SHP77 (cell line): ENCODE measurements at regions not wholly inside any gene's neighbourhood (a gene's known extent, or its start where the extent isn't known, plus 50 kb on each side); places are given as distances from the start of the nearest gene placed in this dataset.
A peak's percentile ranks its signal among the peaks of the same experiment; 100 is the strongest.

Source experiments
- DNase-seq, 2 experiments: peaks; one replicate each; lab custom pipeline; 2025; lab: John Stamatoyannopoulos, UW

- peak in 1 of 2 experiments; percentile 11 for DNase-seq
Measured at GRCh38 chr2:238560234-238560633, 133.5 kb downstream of the ASB1 start.

DNA sequence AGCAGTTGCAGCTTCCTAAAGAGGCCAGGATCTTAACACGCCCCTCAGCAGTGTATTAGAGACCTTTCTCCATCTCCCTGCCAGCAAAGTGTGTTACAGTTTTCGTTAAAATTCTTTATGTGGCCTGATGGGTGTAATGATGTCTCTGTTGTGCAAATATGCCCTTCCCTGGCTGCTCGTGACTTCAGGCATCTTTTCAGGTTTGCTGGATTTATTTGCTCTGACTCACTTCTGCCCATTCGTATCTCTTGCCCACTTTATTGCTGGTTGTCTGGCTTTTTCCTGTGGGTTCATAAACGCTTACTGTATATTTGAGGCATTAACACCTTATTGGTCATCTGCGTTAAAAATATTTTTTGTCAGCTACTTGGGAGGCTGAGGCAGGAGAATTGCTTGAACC, 134.5 kb downstream of the ASB1 start:
- no peak for DNase-seq

- no peak for DNase-seq
Measured at GRCh38 chr2:238562446-238562845, 135.7 kb downstream of the ASB1 start.

- no peak for DNase-seq
Measured at GRCh38 chr2:238563551-238563950, 136.8 kb downstream of the ASB1 start.

DNA sequence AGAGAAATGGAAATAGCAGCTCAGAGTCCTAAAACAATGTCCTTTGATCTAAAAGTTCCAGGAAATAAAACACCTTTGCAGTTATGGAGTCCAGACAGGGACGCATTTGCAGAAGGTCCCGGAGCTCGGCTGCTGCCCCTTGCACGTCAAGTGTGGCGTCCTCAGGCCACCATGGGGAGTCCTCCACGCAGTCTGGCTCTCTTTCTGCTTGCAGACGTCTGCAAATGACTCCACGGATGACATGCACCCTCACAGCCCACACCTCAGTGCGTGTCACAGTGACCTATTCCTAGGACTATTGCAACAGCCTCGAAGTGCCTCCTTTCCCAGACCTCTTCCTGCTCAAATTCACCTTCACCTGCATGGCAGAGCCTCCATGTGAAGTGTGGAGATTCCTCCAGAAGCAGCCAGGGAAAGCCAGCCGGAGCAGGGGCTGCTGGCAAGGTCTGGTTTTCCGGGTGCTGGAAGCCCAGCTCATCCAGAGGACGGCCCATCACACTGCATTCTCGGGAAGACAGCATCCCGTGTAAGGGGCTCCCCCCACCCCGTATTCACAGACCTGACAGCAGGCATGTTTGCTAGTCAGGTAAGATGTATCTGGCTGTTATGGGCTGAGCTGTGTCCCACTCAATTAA, 137.7 kb downstream of the ASB1 start:
- DNase-seq, result no peak

DNA sequence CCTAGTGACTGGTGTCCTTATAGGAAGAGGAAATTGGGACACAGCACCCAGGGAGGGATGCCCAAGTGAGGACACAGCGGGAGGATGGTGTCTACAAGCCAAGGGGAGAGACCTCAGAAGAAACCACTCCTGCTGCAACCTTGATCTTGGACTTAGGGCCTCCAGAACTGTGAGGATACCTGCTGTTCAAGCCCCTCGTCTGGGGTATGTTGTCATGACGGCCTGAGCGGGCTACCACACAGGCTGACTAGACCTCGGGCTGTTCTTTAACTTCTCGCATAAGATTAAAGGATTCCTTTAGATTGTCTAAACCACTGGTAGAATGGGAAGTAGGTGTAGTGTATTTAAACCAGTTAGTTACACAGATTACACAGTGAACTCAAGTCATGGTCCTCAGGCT, 138.3 kb downstream of the ASB1 start:
- DNase-seq, result no peak

DNA sequence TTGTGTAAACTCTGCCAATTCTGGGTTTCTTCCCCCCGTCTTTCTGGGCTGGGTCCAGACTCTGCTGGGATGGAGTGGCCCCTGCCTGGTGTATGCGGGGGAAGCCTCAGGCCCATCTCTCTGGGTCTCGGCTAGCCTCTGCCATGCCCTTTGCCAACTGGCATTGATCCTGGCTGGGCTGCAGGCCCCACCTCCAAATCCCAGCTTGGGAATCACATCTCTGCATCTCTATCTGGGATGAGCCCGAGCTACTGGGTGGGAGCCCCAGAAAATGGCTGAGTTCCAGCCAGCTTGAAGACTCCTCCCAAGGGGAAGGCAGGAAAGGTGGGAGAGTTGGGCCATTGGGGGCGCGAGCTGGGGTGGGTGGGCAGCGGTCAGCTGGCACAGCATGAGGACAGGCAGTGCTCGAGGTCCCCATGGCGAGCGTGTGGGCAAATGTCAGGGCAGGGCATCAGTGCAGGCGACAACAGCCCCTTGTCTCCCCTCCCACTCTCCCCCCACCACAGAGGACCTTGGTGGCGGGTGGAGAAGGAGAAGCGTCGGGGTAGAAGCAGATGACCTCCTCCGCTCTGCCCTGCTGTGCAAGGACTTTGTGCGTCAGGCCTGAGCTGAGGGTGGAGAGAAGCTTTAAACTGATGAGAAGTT, 139.4 kb downstream of the ASB1 start:
- DNase-seq, result no peak

GRCh38 chr2:238567067-238567855, 140.5 kb downstream of the ASB1 start:
- DNase-seq, result no peak

- no peak for DNase-seq
Measured at GRCh38 chr2:238567996-238568395, 141.3 kb downstream of the ASB1 start.

DNA sequence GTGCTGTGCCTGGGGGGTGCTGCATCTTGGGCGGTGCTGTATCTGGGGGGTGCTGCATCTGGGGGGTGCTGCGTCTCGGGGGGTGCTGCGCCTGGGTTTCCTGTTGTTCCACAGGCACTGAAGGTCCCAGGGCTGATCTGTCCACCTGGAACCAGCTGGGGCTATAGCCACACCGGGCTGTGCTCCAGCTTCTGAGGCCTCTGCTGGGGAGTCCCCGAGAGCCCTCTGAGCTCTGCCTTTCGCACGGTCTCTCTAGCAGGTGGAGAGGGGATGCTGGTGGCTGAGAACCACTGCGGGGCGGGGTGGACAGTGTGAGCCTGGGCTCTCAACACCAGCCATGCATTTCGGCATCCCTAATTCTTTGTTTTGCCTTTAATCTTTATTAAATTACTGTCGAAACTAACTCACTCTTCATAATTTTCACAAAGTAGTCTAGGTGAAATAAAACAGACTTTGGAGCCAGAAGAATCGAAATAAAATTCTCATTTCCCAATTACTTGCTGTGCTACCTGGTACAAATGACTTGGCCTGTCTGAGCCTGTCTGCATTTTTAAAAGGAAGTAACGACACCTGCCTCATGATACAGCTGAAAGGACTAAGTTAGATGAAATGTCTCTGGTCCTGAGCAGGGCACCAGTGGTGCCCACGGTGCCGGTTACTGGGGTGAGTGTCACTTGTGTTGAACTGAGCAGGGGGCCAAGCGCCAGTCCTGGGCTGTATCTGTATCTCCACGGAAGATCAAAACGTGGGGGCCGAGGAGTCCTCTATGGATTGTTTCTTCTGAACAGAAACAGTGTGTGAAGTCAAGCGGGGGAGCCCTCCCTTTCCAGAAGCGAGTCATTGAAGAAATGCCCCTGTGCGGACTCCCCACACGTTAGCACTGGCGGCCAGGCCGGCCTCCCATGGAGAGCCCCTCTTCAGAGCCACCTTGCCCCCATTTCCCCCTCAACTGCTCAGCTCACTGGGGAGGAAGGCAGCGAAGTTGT, 142.0 kb downstream of the ASB1 start:
- no peak for DNase-seq

GRCh38 chr2:238569507-238570195, 142.9 kb downstream of the ASB1 start:
- DNase-seq, result no peak

DNA sequence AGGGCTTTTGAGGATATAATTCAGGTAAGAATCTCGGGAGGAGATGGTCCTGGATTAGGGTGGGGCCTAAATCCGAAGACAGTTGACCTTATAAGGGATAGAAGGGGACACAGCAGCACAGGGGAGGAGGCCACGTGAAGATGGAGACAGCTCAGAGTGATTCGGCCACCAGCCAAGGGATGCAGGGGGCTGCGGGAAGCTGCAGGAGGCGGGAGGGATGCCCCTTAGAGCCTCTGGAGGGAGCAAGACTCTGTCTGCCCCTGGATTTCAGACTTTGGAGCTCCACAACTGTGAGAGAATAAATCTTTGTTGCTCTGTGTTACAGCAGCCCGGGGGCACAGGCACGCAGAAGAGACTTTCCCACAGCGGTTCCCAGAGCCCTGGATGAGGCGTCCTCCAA, 143.7 kb downstream of the ASB1 start:
- no peak for DNase-seq

DNA sequence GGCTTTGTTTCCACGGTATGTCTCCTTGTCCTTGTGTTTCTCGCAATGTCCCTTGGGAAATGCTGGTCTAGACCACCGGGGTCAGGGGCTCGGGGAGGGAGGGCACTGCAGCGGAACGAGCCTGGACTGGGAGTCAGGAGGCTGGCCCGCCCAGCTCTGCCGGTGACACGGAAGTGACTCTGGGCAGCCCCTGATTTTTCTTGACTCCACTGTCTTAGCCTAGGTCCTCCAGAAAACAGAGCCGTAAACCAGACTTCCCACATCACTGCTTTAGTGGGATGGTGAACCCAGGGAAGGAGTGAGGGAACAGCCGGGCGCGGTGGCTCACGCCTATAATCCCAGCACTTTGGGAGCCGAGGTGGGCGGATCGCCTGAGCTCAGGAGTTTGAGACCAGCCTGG, 144.2 kb downstream of the ASB1 start:
- DNase-seq, result no peak

DNA sequence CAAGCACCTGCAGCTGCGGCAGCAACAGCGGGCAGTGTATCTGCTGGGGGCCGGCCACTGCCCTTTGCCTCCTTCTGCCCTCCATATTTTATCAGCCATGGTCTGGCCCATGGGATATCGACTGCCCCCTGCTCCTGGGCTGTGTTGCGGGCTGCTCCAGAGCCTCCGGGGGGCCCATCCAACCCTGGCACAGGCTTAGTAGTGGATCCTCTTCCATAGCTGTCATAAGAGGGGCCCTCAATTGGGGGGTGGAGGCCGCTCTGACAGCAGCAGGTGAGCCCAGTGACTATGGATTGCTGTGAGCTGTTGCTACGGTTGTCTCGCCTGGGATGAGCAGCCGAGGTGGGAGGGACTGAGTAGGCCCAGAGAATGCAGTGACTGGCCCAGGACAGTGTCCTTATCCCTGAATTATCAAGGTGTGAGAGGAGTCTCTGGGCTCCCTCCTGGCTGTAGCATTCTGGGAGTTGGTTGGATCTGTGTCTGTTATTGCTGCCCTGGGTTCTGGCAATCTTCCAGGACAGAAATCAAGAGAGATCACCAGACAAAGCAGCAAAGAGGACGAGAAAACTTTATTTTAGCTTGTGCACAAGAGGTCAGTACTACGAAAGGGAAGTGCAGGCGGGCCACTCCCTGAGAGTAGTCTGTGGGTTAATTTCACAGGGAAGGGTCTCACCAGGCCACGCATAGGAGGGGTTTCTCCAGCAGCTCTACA, 145.1 kb downstream of the ASB1 start:
- no peak for DNase-seq

- DNase-seq, result peak in 1 of 2 experiments; percentile 6
Measured at GRCh38 chr2:238573065-238573778, 146.5 kb downstream of the ASB1 start.

DNA sequence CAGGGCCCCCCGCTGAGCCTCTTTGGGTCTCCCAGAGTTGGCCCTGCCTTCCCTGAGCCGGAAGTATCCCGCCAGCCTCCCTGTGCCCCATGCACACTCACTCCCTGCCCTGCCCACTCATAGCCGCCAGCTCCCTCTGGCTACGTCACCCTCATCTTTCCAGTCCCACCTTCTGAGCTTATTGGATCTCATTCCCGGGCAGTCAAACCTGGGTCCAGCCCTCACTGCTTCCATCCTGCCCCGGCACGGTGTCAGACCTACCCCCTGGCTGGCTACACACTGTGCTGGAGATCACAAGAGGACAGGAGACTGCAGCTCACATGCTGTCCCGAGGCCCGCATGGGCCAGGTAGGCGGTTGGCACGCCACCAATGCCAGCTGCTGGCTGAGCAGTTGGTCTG, 147.2 kb downstream of the ASB1 start:
- DNase-seq, result no peak

DNA sequence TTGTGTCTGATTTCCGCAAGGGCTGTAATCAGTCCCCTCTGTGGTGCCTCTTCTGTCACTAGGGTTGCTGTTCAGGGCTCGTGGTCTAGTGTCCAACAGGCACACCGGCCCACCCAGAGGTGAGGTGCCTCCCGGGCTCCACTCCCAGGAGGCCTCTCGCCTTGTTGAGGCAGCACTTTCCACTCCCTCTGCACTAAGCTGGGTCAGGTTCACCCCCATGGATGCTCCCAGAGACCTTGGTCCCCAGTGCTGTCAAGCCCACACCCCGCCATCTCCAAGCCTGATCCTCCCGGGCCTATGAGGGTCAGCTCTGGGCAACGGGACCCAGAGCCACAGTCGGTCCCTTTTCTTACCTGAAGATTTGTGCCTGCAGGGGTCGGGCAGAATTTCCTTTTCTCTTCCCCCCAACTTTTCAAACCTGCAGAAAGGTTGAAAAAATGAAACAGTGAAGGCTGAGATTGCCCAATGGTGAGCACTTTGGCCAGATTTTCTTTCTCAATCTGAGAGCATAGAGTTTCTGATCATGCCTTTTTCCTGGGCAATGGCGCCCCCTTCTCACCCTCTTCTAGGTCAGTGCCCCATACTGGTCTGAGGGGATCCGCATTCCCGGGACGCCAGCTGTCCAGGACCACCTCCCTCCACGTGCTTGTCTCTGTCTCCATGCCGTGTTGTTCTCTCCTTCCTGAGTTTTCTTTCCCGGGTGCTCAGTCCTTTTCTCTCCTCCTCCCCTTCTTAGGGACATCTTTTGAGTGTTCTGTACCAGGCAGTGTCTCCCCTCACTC, 148.0 kb downstream of the ASB1 start:
- DNase-seq, result no peak

DNA sequence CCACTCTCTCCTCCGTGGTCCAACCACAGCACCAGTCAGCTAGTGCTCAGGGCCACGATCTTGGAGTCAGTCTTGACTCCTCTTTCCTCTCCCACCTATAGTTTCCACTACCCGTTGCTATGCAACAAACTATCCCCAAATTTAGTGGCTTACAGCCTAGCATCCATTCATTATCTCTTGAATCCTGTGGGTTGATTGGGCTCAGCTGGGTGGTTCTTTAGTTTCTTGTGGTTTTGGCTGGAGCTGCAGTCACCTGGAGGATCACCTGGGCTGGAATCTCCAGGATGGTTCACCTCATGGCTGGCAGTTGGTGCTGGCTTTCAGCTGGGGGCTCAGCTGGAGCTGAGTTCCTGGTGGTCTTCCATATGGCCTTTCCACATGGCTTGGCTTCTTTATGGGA, 149.9 kb downstream of the ASB1 start:
- no peak for DNase-seq

DNA sequence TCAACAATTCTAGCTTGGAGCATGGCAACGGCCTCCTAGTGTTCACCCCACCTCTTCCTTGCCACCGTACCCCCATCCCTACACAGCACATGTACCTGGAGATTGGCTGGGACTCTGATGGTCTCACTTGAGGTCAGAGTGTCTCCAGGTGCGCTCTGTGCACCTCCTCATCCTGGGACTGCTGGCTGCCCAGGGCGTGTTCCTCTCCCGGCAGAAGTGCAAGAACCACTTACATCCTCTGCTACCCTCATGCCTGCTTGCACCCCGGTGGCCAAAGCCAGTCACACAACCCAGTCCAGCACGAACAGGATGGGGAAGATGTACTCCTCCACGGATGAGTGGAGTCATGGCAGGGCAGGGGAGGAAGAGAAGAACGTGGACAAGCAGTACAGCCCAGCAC, 151.5 kb downstream of the ASB1 start:
- DNase-seq, result no peak
